GM18511 (cell line): ENCODE measurements at regions not wholly inside any gene's neighbourhood (a gene's known extent, or its start where the extent isn't known, plus 50 kb on each side); places are given as distances from the start of the nearest gene placed in this dataset.

Experiments
- ATAC-seq: cut with Tn5 transposase; IDR thresholded peaks from one replicate; pipeline ENCODE4 v1.9.1; 2021; ENCODE audit warnings: mild to moderate bottlenecking, moderate library complexity; ENCODE audit not compliant: unreplicated experiment

- no peak for ATAC-seq
These were observed 902.7 kb upstream of the USP15 start for GRCh38 chr12:61357496-61357895.

DNA sequence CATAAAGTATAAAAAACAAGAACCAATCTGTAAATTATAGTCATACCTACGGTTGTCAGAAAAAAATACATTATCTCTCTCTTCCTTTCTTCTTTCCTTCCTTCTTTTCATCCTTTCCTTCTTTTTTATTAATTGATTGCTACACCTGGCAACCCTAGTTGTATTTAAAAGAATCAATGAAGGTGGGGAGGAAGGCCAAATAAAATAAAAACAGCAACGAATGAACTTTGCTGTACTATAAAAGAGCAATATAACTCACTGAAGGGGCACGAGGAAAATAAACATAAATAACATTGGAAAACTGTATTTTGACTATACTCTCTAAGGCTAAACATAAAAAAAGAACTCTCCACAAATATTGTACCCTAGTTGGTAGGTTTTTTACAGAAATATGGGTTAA, 898.2 kb upstream of the USP15 start:
- no peak for ATAC-seq

DNA sequence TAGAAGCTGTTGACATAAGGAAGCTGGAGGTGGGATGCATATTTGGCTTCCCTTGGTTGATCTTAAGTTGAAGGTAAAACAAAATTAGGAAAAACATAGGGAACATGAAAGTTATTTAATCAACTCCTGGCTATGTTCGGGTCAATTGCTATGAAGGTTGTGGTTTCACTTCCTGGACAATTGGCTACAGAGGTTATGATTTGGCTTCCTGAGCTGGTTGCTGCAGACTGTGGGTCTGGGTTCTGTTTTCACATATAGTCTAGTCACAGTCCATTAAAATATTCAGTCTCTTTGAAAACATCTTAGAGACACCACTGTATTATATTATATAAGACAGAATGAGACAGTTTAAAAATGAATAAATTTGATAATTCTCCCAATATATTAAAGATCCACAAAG, 895.2 kb upstream of the USP15 start:
- ATAC-seq: no peak

DNA sequence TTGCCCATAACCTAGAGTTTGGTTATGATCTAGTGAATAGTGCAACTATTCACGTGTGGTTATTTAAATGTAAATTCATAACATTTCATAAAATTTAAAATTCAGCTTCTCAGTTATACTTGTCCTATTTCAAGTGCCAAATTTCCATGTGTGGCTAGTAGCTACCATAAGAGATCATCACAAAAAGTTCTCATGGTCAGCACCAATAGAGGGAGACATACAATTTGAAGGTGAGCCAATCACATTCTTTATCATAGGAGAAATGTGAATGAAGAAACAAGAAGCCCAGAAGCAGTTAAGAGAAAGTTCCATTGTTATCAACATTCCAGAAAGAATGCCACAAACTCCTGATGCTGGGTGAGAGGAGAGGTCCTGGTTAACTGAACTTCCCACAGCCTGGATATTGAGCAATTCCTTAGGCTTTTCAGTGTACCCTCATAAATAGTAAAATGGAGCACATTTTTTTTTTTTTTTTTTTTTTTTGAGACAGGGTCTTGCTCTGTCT, 892.9 kb upstream of the USP15 start:
- no peak for ATAC-seq

GRCh38 chr12:61369241-61369910, 890.8 kb upstream of the USP15 start:
- no peak for ATAC-seq

DNA sequence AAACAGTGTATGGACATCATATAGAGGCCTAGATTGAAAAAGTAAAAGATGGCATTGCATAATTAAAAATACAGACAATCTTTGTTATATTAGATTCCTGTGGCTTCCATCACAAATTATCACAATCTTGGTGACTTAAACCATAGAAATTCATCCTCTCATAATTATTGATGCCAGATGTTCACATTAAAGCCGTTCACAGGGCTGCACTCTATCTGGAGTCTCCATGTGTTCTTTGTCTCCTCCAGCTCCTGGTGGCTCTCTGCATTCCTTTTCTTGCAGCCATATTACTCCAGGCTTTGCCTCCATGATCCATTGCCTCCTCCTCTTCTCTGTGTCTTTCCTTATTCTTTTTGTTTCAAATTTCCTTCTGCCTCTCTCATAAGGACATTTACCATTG, 875.7 kb upstream of the USP15 start:
- no peak for ATAC-seq

- ATAC-seq: no peak
These were observed 874.4 kb upstream of the USP15 start for GRCh38 chr12:61385771-61386170.

DNA sequence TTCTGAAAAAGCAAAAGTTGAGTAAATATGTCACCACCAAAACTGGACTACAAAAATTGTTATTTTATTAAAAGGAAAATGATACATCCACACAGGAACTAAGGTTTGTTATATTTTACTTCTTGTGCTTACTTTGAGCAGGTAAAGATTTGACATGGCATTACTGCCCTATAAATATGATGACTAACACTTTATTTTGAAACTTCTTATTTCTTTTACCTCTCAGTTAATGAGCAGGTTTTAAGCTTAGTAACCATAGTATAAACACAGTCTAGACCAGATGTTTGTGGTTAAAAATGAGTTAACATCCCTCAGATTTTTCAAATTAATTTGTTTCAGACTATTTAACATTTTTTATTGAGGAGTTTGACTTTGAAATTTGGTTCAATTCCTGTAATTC, 862.5 kb upstream of the USP15 start:
- no peak for ATAC-seq

DNA sequence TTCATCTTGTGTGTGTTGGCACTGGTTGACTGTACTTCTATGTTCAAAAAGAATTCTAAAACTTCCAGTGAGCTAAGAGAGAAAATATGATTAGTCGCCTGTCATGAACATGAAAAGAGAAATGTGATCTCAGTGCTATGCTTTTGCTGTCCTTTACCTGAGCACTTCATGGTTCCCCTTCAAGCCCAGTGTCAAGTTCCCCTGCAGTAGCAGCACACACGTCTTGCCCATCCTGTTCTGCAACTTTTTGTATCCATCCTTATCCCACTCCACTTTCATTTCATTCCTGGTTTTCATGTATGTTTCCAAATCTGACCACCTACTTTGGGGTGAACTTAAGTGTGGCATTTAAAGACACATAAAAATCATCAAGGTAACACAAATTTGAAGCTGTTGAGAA, 848.0 kb upstream of the USP15 start:
- no peak for ATAC-seq

- ATAC-seq: no peak
These were observed 845.7 kb upstream of the USP15 start for GRCh38 chr12:61414470-61414869.

DNA sequence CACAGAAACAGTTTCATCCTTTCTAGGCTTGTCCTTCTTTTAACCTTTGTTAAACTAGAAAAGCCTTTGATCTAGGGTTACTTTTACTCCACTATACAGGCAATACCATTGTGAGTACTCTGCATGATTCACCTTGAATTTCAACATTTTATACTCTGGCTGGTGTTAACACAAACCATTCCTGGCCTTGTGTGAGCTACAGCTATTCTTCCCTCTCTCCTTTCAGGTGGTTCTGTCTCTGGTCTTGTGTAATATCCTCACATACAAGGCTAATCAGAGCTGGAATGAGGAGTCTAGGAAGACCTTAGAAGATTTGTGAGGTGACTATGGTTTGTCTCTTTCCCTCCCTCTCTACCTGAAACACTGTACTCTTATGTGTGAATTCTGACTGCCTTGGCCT, 837.4 kb upstream of the USP15 start:
- no peak for ATAC-seq

DNA sequence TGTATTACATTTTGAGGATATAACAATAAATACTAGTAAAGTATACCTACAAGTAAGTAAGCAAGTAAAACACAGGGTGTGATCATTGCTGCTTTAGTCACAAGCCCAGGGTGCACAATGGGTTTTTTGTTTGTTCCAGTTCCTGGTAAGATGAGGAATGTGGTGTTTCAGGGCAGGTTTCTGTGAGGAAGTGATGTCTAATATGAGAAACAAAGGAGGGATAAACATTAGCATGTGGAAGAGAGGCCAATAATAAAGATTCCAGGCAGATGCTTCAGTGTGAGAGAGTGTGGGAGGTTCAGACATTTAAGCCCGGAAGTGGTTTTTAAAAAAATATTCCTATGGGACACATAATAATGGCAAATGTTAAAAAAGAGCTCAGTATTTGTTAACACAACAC, 808.1 kb upstream of the USP15 start:
- no peak for ATAC-seq

- ATAC-seq: no peak
These were observed 772.5 kb upstream of the USP15 start for GRCh38 chr12:61487728-61488127.

- no peak for ATAC-seq
These were observed 769.4 kb upstream of the USP15 start for GRCh38 chr12:61490526-61491498.

DNA sequence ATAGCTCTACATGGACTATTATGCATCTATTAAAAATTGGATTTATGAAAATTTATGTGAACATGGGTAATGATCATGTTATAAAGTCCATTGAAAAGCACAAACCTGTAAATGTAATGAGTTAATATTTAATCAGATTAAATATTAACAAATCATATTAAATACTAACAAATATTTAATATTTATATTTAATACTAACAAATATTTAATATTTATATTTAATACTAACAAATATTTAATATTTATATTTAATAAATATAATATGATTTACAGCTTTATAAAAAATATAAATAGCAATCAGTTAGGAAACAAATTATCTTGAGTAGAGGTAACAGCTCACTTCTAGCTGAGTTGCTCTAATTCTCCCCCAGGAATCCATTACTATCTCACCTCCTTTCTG, 758.0 kb upstream of the USP15 start:
- ATAC-seq: no peak

DNA sequence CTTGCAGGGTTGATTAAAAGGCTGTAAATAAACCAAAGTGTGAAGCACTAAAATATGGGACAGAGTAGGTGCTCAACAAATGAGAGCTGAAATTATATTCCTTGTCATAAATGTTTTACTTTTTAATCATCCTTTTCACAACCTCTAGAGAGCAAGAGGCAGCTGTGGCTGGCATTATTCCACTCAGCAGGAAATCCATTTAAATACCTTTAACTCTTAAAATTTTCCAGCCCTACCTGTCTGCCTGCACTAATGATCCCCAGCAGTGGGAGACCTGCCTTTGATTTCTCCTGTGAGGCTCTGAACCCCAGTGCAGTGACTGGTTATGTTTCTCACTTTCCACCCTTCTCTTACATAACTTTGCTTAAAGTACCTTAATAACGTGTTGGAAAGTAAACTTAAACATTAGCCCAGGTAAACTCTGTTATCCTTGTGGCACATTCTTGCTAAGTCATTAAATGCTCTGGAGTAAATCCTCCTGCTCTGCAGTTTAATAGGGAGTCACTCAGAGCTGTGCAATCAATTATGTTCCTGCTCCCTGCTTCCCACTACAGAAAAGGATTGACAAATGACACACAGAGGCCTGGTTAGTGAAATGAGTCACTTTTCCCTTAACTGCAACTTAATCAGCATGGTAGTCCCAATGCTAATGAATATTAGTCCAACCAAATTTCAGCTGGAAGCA, 755.7 kb upstream of the USP15 start:
- ATAC-seq: no peak

- ATAC-seq: no peak
These were observed 746.7 kb upstream of the USP15 start for GRCh38 chr12:61513499-61513898.

GRCh38 chr12:61514016-61514415, 746.2 kb upstream of the USP15 start:
- ATAC-seq: no peak

- no peak for ATAC-seq
These were observed 738.9 kb upstream of the USP15 start for GRCh38 chr12:61521258-61521657.

DNA sequence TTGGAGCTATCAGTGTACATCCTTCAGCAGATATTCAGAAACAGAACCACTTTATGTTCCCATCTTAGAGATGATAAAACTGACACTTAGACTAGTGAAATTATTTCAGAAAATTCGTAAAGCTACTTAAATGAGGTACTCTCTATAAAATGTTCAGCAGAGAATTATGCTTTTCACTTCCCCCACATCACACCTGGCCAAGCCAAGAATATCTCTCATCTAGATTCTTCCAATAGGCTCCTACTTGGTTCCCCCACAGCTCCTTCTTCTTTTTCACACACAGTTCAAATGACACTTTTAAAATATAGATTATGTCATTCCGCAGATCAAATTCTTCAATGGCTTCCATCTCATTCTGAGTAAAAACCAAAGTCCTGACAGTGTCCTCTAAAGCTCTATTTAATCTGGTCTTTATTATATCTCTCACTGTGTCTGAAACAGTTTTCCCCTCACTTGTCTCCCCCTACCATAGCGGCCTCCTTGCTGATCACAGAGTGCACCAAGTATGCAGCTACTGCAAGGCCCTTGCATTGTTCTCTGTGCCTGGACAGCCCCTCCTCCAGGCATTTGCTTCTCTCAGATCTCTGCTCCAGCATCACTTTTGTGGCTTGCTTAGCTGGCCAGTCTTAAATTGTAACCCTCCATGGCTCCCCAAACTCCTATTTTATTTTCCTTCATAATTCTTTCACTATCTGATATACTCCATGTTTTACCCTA, 736.8 kb upstream of the USP15 start:
- ATAC-seq: no peak

DNA sequence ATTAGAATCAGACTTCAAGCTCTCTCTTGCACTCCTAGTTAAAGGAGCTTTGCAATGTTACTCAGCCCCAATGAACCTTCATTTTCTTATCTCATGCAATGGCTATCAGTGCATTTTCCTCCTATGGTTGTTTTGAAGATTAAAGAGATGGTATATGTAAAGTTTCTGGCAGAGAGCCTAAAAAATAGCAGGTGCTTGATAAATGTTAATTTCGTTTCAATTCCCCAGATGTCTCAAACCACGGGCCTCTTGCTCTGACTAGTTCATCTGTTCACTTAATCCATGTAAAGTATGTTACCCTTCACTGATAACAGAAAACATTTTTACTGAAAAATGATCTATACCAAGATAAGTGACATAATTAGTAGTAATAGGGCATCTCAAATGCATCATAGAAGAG, 735.4 kb upstream of the USP15 start:
- ATAC-seq: no peak
